ENCODE measurements at regions not wholly inside any gene's neighbourhood (a gene's known extent, or its start where the extent isn't known, plus 50 kb on each side); places are given as distances from the start of the nearest gene placed in this dataset.

- H3K27ac ChIP-seq (ENCODE audit: low read depth, low read length): no peak overlapping the region
- H3K4me1 ChIP-seq (ENCODE audit: insufficient read depth, low read length): peaks cover 26% of the 10 kb centered on the region
- H3K9me3 ChIP-seq (ENCODE audit: control insufficient read depth in 1 of 2, low read length in 2 of 2): no peaks in the 10 kb centered on the region
- POLR2A ChIA-PET (ENCODE audit: partially characterized antibody): interaction anchor here (1.0 kb wide), 1 partner anchor 15 kb away, joined by 4 read pairs; no protein-coding TSS in a partner anchor
- Mint-ChIP-seq H3K9me3 (peaks cover 0 to 3% (median 0%) of the 10 kb centered on the region in 8 donors), H3K4me1 (peaks cover 13 to 27% (median 17%) of the 10 kb centered on the region in 4 donors), H3K27ac (no peak overlapping the region), H3K4me3 (no peak overlapping the region), H3K36me3 (no peaks in the 10 kb centered on the region), H3K27me3 (no peaks in the 10 kb centered on the region)
- H3K27me3 ChIP-seq (ENCODE audit: insufficient read depth, low read length): no peaks in the 10 kb centered on the region
- no peaks in the 10 kb centered on the region for H3K36me3 ChIP-seq (ENCODE audit: insufficient read depth, low read length)
- intact Hi-C loops (cut with micrococcal nuclease): no loop called here
- DNase-seq: no peak
- CTCF ChIA-PET (ENCODE audit: partially characterized antibody): interaction anchor here (1.7 kb wide), 1 partner anchor 13 kb away, joined by 4 read pairs; no protein-coding TSS in a partner anchor
- H3K4me3 ChIP-seq (ENCODE audit: low read length in 2 of 2): no peak overlapping the region
Measured at GRCh38 chr12:92551210-92551609, 151.6 kb upstream of the PLEKHG7 start.

DNA sequence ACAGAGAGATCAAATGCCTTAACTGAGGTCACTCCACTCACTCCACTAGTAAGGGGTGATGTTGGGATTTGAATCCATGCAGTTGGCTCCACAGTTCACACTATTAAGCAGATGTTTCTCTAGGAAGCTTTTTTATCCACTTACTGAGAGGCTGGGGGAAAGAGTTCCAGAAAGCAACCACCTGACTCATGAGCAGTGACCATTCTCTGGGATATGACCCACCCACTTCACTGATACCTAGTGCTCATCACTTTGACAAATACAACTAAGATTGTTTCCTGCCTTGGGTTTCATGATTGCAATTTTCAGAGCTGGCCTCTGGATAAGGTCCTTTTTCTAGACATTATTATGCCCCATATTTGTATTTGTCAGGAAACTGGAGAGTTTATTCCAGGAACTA lies 152.1 kb upstream of the PLEKHG7 start:
- H3K4me1 Mint-ChIP-seq: peaks cover 9 to 22% (median 11%) of the 10 kb centered on the region in 4 donors
- H3K36me3 ChIP-seq (ENCODE audit: insufficient read depth, low read length): no peaks in the 10 kb centered on the region
- no peaks in the 10 kb centered on the region for H3K9me3 ChIP-seq (ENCODE audit: control insufficient read depth in 1 of 2, low read length in 2 of 2)
- H3K36me3 Mint-ChIP-seq: no peaks in the 10 kb centered on the region
- H3K27me3 Mint-ChIP-seq: no peaks in the 10 kb centered on the region
- intact Hi-C loops (cut with micrococcal nuclease): no loop called here
- POLR2A ChIA-PET (ENCODE audit: partially characterized antibody): interaction anchor here (0.9 to 1.0 kb wide), 2 partner anchors 10 to 15 kb away, joined by 3 to 4 read pairs; no protein-coding TSS in a partner anchor
- H3K4me3 ChIP-seq (ENCODE audit: low read length in 2 of 2): no peak overlapping the region
- H3K9me3 Mint-ChIP-seq: peaks cover 0 to 3% (median 0%) of the 10 kb centered on the region in 8 donors
- H3K4me1 ChIP-seq (ENCODE audit: insufficient read depth, low read length): peaks cover 21% of the 10 kb centered on the region
- CTCF ChIA-PET (ENCODE audit: partially characterized antibody): interaction anchor here (1.7 kb wide), 1 partner anchor 13 kb away, joined by 4 read pairs; no protein-coding TSS in a partner anchor
- H3K27ac ChIP-seq (ENCODE audit: low read depth, low read length): no peak overlapping the region
- no peak for DNase-seq
- H3K4me3 Mint-ChIP-seq: no peak overlapping the region
- H3K27me3 ChIP-seq (ENCODE audit: insufficient read depth, low read length): no peaks in the 10 kb centered on the region
- H3K27ac Mint-ChIP-seq: no peak overlapping the region

DNA sequence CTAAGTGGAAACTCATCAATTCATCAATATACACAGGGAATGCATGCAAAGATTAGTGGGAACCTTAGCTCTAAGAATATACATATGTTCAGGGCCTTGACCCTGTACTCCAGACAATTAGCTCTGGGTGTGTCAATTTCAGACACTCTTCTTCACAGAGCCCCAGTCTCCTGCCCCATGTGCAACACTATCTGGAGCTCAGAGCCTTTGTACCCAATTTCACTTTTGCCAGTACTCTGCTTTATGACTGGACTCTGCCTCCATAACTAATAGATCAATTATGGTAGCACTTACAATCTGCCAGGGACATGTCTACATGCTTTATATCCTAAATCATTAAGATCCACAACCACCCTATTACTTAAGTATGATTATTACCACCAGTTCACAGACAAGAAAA lies 152.5 kb upstream of the PLEKHG7 start:
- no peak overlapping the region for H3K4me3 Mint-ChIP-seq
- no peaks in the 10 kb centered on the region for H3K27me3 Mint-ChIP-seq
- DNase-seq: no peak
- Histone ChIP-seq H3K27ac (ENCODE audit: low read depth, low read length) (no peak overlapping the region), H3K4me1 (ENCODE audit: insufficient read depth, low read length) (peaks cover 17% of the 10 kb centered on the region), H3K36me3 (ENCODE audit: insufficient read depth, low read length) (no peaks in the 10 kb centered on the region), H3K27me3 (ENCODE audit: insufficient read depth, low read length) (no peaks in the 10 kb centered on the region), H3K4me3 (ENCODE audit: low read length in 2 of 2) (no peak overlapping the region), H3K9me3 (ENCODE audit: control insufficient read depth in 1 of 2, low read length in 2 of 2) (no peaks in the 10 kb centered on the region)
- no peak overlapping the region for H3K27ac Mint-ChIP-seq
- H3K4me1 Mint-ChIP-seq: peaks cover 8 to 18% (median 11%) of the 10 kb centered on the region in 4 donors
- CTCF ChIA-PET (ENCODE audit: partially characterized antibody): interaction anchor here (1.7 kb wide), 1 partner anchor 14 kb away, joined by 4 read pairs; no protein-coding TSS in a partner anchor
- intact Hi-C loops (cut with micrococcal nuclease): no loop called here
- H3K36me3 Mint-ChIP-seq: no peaks in the 10 kb centered on the region
- peaks cover 0 to 3% (median 0%) of the 10 kb centered on the region in 8 donors for H3K9me3 Mint-ChIP-seq
- POLR2A ChIA-PET (ENCODE audit: partially characterized antibody): interaction anchor here (0.7 to 1.0 kb wide), 3 partner anchors 10 to 502 kb away, joined by 3 to 4 read pairs (median 3); no protein-coding TSS in a partner anchor

DNA sequence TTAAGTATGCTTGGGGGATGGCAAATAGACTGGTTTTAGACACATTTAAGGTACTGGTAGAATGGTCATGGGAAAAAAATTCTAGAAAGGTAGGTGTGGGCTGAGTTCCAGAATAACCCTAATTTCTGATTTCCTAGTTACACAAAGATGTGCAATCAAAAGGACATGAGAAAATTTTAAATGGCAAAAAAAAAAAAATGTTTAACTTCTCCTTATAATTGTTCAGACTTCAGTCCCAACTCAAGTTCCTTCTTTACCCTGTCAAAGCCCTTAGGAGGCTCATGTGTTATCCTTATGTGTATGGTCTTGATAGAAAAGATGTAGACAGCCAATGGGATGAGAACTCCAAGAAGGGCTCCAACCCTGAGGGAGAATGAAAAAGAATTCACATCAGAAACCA lies 153.3 kb upstream of the PLEKHG7 start:
- Mint-ChIP-seq H3K27ac (no peak overlapping the region), H3K9me3 (peaks cover 0 to 3% (median 0%) of the 10 kb centered on the region in 8 donors), H3K27me3 (no peaks in the 10 kb centered on the region), H3K4me1 (peaks cover 2 to 13% (median 6%) of the 10 kb centered on the region in 4 donors), H3K4me3 (no peak overlapping the region), H3K36me3 (no peaks in the 10 kb centered on the region)
- Histone ChIP-seq H3K27me3 (ENCODE audit: insufficient read depth, low read length) (no peaks in the 10 kb centered on the region), H3K36me3 (ENCODE audit: insufficient read depth, low read length) (no peaks in the 10 kb centered on the region), H3K9me3 (ENCODE audit: control insufficient read depth in 1 of 2, low read length in 2 of 2) (no peaks in the 10 kb centered on the region), H3K4me3 (ENCODE audit: low read length in 2 of 2) (no peak overlapping the region), H3K4me1 (ENCODE audit: insufficient read depth, low read length) (peaks cover 9% of the 10 kb centered on the region), H3K27ac (ENCODE audit: low read depth, low read length) (no peak overlapping the region)
- ChIA-PET POLR2A (ENCODE audit: partially characterized antibody) (interaction anchor here (0.7 to 0.9 kb wide), 2 partner anchors 9 to 501 kb away, joined by 3 read pairs; no protein-coding TSS in a partner anchor), CTCF (ENCODE audit: partially characterized antibody) (interaction anchor here (1.3 kb wide), 1 partner anchor 23 kb away, joined by 3 read pairs; no protein-coding TSS in a partner anchor)
- no peak for DNase-seq
- intact Hi-C loops (cut with micrococcal nuclease): no loop called here

DNA sequence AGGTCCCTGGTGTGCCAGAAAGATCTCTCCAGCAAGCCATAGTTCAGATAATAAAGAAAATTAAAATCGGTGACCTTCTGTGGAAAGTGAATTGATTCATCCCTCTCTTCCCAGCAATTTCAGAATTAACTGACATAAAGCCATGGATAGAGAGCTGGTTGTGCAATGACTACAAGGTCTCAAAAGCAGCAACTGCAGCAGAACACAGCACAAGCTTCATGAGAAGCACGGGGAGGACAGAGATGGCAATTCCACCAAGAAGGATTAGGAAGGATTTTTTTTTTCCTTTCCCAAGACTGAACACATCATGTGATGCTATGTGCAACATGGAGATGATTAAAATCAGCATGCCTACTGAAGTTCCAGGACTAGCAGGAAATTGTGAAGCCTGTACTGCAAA lies 154.9 kb upstream of the PLEKHG7 start:
- Histone ChIP-seq H3K4me1 (ENCODE audit: insufficient read depth, low read length) (peaks cover 12% of the 10 kb centered on the region), H3K27ac (ENCODE audit: low read depth, low read length) (no peak overlapping the region), H3K9me3 (ENCODE audit: control insufficient read depth in 1 of 2, low read length in 2 of 2) (no peaks in the 10 kb centered on the region), H3K36me3 (ENCODE audit: insufficient read depth, low read length) (no peaks in the 10 kb centered on the region), H3K4me3 (ENCODE audit: low read length in 2 of 2) (no peak overlapping the region), H3K27me3 (ENCODE audit: insufficient read depth, low read length) (no peaks in the 10 kb centered on the region)
- H3K27me3 Mint-ChIP-seq: no peaks in the 10 kb centered on the region
- no peak overlapping the region for H3K4me3 Mint-ChIP-seq
- H3K4me1 Mint-ChIP-seq: peaks cover 0 to 22% (median 12%) of the 10 kb centered on the region in 4 donors
- CTCF ChIA-PET (ENCODE audit: partially characterized antibody): interaction anchor here (0.9 to 1.4 kb wide), 3 partner anchors 16 to 54 kb away, joined by 3 to 6 read pairs (median 4); no protein-coding TSS in a partner anchor
- no peaks in the 10 kb centered on the region for H3K36me3 Mint-ChIP-seq
- H3K27ac Mint-ChIP-seq: no peak overlapping the region
- POLR2A ChIA-PET (ENCODE audit: partially characterized antibody): interaction anchor here (0.7 kb wide), 1 partner anchor 9 kb away, joined by 3 read pairs; no protein-coding TSS in a partner anchor
- DNase-seq: no peak
- intact Hi-C loops (cut with micrococcal nuclease): no loop called here
- H3K9me3 Mint-ChIP-seq: peaks cover 0 to 3% (median 0%) of the 10 kb centered on the region in 8 donors

- Histone ChIP-seq H3K9me3 (ENCODE audit: control insufficient read depth in 1 of 2, low read length in 2 of 2) (no peaks in the 10 kb centered on the region), H3K4me3 (ENCODE audit: low read length in 2 of 2) (no peak overlapping the region), H3K4me1 (ENCODE audit: insufficient read depth, low read length) (peaks cover 12% of the 10 kb centered on the region), H3K27ac (ENCODE audit: low read depth, low read length) (no peak overlapping the region), H3K27me3 (ENCODE audit: insufficient read depth, low read length) (no peaks in the 10 kb centered on the region), H3K36me3 (ENCODE audit: insufficient read depth, low read length) (no peaks in the 10 kb centered on the region)
- Mint-ChIP-seq H3K36me3 (no peaks in the 10 kb centered on the region), H3K9me3 (peaks cover 0 to 3% (median 0%) of the 10 kb centered on the region in 8 donors), H3K27ac (no peak overlapping the region), H3K4me3 (no peak overlapping the region), H3K27me3 (no peaks in the 10 kb centered on the region), H3K4me1 (peaks cover 0 to 23% (median 12%) of the 10 kb centered on the region in 4 donors)
- intact Hi-C loops (cut with micrococcal nuclease): no loop called here
- no peak for DNase-seq
- ChIA-PET CTCF (ENCODE audit: partially characterized antibody) (interaction anchor here (0.9 to 1.4 kb wide), 3 partner anchors 17 to 53 kb away, joined by 3 to 6 read pairs (median 4); no protein-coding TSS in a partner anchor), POLR2A (ENCODE audit: partially characterized antibody) (interaction anchor here (0.7 kb wide), 1 partner anchor 9 kb away, joined by 3 read pairs; no protein-coding TSS in a partner anchor)
Measured at GRCh38 chr12:92547420-92547819, 155.4 kb upstream of the PLEKHG7 start.

GRCh38 chr12:92546635-92547348 lies 156.0 kb upstream of the PLEKHG7 start:
- no peak overlapping the region for H3K4me3 Mint-ChIP-seq
- H3K27me3 Mint-ChIP-seq: no peaks in the 10 kb centered on the region

More at GRCh38 chr12:92546635-92547348, 156.0 kb upstream of the PLEKHG7 start:
- no peak overlapping the region for H3K4me3 ChIP-seq (ENCODE audit: low read length in 2 of 2)
- Mint-ChIP-seq H3K36me3 (no peaks in the 10 kb centered on the region), H3K27ac (peak overlapping the region in 1 of 7 donors; percentile 42), H3K4me1 (peaks cover 4 to 29% (median 17%) of the 10 kb centered on the region in 4 donors), H3K9me3 (peaks cover 0 to 5% (median 1%) of the 10 kb centered on the region in 8 donors)
- no peak overlapping the region for H3K27ac ChIP-seq (ENCODE audit: low read depth, low read length)
- no peak for DNase-seq
- ChIA-PET POLR2A (ENCODE audit: partially characterized antibody) (interaction anchor here (1.0 to 3.4 kb wide), 2 partner anchors 10 to 401 kb away, joined by 3 to 11 read pairs; partner anchors contain the start of gene BTG1), CTCF (ENCODE audit: partially characterized antibody) (interaction anchor here (1.2 to 1.4 kb wide), 2 partner anchors 23 to 53 kb away, joined by 3 to 6 read pairs; no protein-coding TSS in a partner anchor)
- peaks cover 12% of the 10 kb centered on the region for H3K4me1 ChIP-seq (ENCODE audit: insufficient read depth, low read length)
- H3K27me3 ChIP-seq (ENCODE audit: insufficient read depth, low read length): no peaks in the 10 kb centered on the region
- H3K36me3 ChIP-seq (ENCODE audit: insufficient read depth, low read length): no peaks in the 10 kb centered on the region
- H3K9me3 ChIP-seq (ENCODE audit: control insufficient read depth in 1 of 2, low read length in 2 of 2): no peaks in the 10 kb centered on the region
- intact Hi-C loops (cut with micrococcal nuclease): no loop called here
